DMS153 treated with DMSO at 0.1 percent for 48 hours (cell line): ENCODE measurements at regions not wholly inside any gene's neighbourhood (a gene's known extent, or its start where the extent isn't known, plus 50 kb on each side); places are given as distances from the start of the nearest gene placed in this dataset.

Experiments
- DNase-seq: peaks from one replicate; lab custom pipeline; 2025; ENCODE audit not compliant: unreplicated experiment; lab: John Stamatoyannopoulos, UW

DNA sequence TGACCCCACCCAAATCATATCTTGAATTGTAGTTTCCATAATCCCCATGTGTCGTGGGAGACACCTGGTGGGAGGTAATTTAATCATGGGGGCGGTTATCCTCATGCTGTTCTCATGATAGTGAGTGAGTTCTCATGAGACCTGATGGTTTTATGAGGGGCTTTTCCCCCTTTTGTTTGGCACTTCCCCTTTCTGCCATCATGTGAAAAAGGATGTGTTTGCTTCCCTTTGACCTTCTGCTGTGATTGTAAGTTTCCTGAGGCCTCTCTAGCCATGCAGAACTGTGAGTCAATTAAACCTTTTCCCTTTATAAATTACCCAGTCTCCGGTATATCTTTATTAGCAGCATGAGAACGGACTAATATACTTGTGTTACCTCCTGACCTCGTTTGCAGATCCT lies 156.6 kb upstream of the MTNR1B start:
- DNase-seq: no peak

DNA sequence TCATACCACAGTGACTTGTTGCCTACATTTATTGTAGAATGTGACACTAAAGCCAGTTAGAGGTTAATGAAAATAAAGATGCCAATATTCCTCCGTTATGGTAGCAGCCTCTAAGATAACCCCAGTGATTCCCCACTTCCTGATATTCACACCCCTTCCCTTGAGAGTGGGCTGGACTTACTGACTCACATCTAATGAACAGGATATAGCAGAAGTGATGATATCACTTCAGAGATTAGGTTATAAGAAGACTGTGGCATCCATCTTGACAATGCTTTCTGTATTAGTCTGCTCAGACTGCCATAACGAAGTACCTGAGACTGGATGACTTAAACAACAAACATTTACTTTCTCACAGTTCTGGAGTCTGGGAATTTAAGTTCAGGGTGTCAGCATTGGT lies 149.6 kb upstream of the MTNR1B start:
- DNase-seq: no peak

DNA sequence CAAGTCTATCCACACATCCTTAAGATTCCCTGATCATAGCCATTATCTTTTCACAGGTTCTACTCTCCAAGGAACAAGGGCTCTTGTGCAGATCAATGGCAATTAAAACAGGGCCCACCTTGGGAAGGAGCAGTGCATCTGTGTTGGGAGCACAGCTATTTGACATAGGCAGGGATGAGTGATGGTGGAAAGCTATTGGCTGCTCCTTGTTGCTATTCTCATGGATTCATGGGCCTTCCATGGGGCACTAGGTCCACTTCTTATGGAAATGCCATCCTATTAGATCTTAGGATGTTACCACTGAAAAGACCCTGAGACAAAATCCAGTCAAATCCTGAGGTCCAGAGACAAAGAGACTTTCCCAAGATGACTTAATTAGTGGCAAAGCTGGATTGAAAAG lies 148.6 kb upstream of the MTNR1B start:
- no peak for DNase-seq

DNA sequence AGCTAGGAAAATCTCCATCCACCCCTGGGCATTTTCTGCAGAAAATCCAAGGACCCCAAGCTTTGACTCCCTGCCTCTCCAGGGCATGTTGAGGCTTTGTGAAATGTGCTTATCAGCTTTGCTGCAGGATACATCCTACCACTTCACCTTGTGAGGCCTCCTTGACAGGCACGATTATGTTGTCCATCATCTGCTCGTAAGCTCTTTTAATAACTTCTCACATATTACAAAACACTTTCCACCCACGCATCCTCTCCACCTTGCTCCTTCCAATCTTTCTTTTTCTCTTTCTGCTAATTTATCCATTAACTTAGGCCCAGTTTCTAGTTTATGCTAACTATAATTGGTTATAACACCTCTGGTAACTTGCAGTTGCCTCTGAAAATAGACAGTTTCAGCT lies 147.0 kb upstream of the MTNR1B start:
- DNase-seq: no peak

DNA sequence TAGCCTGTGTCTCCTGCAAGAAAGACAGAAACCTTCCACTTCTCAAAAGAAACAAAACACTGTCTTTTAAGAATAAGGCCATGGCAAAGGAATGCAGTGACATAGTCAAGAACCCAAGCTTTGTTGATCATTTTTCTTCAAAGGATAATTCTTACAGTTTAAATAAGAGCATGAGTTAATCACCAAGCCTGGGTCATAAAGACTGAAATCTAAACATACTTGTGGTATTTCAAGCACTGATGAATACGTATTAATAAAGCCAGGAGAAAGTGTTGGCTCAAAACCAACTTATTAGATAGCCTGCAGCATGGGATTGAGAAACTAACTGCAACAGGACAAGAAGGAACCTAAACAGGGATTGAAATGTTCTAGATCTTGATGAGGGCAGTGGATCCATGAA lies 143.3 kb upstream of the MTNR1B start:
- DNase-seq: no peak

- no peak for DNase-seq
These were observed 142.8 kb upstream of the MTNR1B start for GRCh38 chr11:92826603-92827002.

GRCh38 chr11:92827132-92827531 lies 142.3 kb upstream of the MTNR1B start:
- DNase-seq: no peak

DNA sequence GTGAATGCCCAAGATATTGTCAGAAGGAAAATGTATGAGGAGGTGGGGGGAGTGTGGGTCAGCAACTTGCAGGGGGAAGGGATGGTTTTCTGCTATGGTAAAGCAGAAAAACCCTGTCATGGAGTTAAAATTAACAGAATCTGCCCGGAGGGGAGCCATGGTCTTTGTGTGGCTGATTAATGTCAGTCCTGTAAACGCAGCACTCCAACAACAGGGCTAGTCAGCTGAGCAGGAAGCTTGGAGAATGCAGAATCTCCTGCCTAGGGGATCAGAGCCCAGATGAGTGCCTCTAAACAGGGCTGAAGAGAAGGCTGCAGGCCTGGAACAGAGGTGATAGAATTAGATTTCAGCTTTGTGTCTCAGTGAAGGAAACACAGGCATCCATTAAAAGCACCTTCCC lies 140.9 kb upstream of the MTNR1B start:
- no peak for DNase-seq

GRCh38 chr11:92829121-92829520 lies 140.3 kb upstream of the MTNR1B start:
- DNase-seq: no peak

- no peak for DNase-seq
These were observed 139.8 kb upstream of the MTNR1B start for GRCh38 chr11:92829671-92830070.

DNA sequence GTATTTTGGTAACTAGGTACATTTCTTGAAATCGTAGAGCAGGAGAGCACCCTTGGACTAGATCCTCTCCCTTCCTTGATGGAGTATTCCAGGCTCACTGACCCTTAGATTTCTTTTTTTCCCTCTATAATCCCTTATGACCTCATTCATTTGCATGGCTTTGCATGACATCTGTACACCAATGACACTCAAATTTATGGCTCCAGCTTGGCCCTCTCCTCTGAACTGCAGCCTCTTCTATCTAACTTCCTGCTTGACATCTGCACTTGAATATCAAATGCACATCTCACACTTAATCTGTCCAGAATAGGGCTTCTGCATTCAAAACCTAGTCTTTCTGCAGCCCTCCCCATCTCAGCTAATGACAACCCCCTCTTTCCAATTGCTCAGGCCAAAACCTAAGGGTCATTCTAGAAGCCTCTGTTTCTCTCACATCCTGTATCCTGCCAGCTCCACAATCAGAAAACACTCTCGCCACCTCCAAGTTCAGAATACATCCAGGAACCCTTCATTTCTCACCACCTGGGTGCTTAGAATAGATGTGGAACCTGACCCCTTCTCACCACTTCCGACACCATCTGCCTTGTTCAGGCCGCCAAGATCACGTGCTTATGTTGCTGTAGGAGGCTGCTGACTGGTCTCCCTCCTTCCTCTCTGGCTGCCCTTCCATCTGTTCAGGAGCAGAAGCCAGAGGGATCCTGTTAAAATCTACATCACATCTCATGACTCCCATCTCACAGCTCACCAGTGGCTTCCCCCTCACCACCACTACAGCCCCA lies 138.9 kb upstream of the MTNR1B start:
- peak; percentile 35 for DNase-seq

DNA sequence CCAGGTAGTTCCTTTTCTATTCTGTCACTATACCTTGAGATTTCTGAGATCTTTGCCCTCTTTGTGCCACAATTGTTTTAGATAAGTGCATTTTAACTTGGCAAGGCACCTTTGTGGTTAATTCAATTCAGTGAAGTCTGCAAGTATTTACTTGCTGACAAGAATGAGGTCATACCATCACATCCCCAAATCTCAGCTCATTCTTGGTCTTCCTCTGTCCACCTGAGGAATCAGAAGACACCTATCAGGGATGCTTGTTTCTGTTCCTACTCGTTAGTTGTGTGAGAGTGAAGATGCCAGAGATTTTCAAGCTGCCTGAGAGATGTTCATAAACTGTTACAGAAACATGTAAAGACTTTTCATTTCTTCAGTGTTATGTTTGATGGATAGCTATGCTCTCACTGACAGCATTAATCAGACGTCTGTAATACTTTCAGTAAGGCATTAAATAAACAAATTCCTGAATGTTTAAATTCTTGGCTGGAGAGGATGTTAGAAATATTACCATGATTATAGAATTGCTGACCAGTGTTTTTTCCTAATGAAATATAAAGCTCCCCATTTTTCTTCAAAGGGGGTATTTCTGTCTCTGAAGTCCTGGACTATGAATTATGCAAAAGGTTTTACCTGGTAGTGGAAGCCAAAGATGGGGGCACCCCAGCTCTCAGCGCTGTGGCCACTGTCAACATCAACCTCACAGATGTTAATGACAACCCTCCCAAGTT lies 135.0 kb upstream of the MTNR1B start:
- DNase-seq: no peak

DNA sequence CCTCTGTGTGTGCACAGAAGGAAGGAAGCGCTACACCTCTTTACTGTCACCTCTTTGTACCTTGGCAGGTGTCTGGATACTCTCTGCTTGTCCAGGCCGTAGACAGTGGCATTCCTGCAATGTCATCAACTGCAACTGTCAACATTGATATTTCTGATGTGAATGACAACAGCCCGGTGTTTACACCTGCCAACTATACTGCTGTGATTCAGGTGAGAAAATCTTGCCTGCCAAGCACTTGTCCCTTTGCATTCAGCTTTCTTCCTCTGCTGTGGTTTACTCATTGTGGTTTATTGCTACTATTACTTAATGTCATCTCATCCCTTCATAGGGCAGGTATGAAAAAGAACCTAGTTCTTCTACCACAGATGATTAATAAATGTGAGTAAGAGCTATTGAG lies 131.9 kb upstream of the MTNR1B start:
- DNase-seq: peak; percentile 27

GRCh38 chr11:92838759-92839310 lies 130.6 kb upstream of the MTNR1B start:
- DNase-seq: peak; percentile 92

DNA sequence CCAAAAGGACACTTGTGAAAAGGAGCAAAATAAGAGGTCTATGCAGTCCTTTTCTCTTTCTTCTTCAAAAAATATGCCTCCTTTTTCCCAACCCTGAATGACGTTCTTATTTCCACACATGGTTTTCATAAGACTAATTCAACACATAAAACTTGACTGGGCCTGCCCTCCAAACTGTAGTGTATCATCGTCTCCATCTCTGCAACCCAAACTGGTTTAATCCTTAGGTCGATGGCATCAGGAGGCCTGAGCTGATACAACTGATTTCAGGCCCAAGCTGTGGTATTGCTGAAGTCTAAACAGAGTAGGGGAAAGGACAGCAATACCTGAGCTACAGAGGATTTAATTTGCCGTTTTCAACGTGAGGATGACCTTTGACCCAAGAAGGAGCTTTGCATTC lies 130.0 kb upstream of the MTNR1B start:
- peak; percentile 86 for DNase-seq

- peak; percentile 65 for DNase-seq
These were observed 127.7 kb upstream of the MTNR1B start for GRCh38 chr11:92841719-92842118.

DNA sequence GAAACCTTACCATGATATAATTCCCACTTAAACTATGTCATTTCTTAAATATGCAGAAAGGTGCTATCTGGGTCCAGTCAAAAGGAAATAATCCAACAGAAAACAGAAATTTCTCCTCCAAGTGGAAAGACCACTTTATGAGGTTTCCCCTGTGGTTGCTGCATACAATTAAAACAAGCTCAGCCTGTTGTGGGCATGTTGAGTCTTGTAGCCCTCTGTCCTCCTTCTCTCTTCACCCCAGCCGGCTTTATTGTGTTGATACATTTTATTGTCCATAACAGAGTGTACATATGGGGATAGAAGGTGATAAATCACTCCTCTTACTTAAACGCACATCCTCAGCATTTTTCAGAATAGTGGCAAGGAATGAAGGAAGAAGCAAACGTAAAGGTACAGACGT lies 126.0 kb upstream of the MTNR1B start:
- peak; percentile 84 for DNase-seq

GRCh38 chr11:92844197-92844596 lies 125.3 kb upstream of the MTNR1B start:
- no peak for DNase-seq

DNA sequence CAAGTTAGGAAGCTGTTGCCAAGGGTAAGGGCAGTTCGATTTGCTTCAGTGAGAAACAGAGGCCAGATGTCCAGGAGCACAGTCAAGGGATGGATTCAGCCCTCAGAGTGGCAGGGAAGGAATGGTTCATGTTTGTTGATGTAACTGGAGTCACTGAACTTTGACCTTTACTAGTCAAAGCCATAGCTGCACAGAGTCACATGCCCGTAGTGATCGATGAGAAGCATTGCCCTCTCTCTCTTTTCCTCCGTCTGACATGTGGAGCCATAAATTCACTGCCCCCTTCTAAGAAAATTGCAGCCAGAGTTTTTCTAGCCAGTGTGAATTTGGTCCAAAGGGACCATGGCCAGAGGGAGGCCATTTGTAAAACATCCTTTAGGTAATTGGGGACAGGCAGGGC lies 124.1 kb upstream of the MTNR1B start:
- no peak for DNase-seq

- peak; percentile 35 for DNase-seq
These were observed 123.6 kb upstream of the MTNR1B start for GRCh38 chr11:92845805-92846204.

- DNase-seq: no peak
These were observed 122.8 kb upstream of the MTNR1B start for GRCh38 chr11:92846491-92847125.

DNA sequence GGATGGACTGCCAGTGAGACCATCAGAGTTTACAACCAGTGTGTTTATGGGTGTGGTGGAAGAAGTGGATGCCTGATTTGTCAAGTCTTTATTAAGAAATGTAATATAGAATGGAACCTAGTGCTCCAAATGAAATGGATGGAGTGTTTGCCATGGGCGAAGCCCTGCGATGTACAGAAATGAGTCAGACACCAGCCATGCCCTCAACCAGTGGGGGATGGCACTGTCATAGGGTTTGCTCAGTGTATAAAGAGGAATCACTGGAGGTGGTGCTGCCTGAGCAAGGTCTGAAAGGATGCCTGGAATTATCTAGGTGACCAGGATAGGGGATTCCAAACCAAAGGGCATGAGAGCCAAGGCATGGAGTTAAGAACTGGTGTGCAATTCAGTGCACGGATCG lies 120.9 kb upstream of the MTNR1B start:
- no peak for DNase-seq
